IMR-90 (cell line): ENCODE measurements at regions not wholly inside any gene's neighbourhood (a gene's known extent, or its start where the extent isn't known, plus 50 kb on each side); places are given as distances from the start of the nearest gene placed in this dataset.
A peak's percentile ranks its signal among the peaks of the same experiment; 100 is the strongest.

ENCODE experiments used
- ATAC-seq: fragments of 200-7000 bp; cut with Tn5 transposase; 2 replicates; pipeline ENCODE4 v1.9.1; 2020; ENCODE audit warnings: low read depth, mild to moderate bottlenecking, moderate library complexity
- BruUV-seq: library from RNA; stranded (reverse); fragments of 400-500 nt; replicated peaks from 2 replicates; lab custom pipeline; 2021; lab: Mats Ljungman, UMichigan
- CTCF ChIA-PET: fragments of 300-600 bp; formaldehyde crosslinking; extraction: SDS; loops from one replicate; lab custom pipeline; 2021; ENCODE audit warnings: antibody characterized with exemption; lab: Yijun Ruan, JAX
- POLR2A ChIA-PET: fragments of 300-600 bp; sonication (Branson Sonifier 250); formaldehyde crosslinking; loops from one replicate; lab custom pipeline; 2022; ENCODE audit warnings: antibody characterized with exemption; ENCODE audit not compliant: unreplicated experiment; lab: Charles Lee
- DNase-seq: peaks from one replicate; pipeline ENCODE4 v3.0.0; 2013
- H2AFZ ChIP-seq: replicated peaks from 2 replicates; pipeline ENCODE3; 2013; ENCODE audit warnings: low read length, mild to moderate bottlenecking; ENCODE audit not compliant: poor library complexity
- H2AK5ac ChIP-seq: 2 replicates; pipeline ENCODE4 v1.6.1; 2013; ENCODE audit warnings: low read depth, low read length, inconsistent platforms
- H2AK9ac ChIP-seq: replicated peaks from 2 replicates; pipeline ENCODE3; 2013; ENCODE audit warnings: mild to moderate bottlenecking, low read depth, low read length, moderate library complexity; ENCODE audit not compliant: poor library complexity
- H2BK120ac ChIP-seq: 2 replicates; pipeline ENCODE4 v1.6.1; 2013; ENCODE audit warnings: low read depth, low read length, inconsistent platforms
- H2BK15ac ChIP-seq: 3 replicates; pipeline ENCODE4 v1.6.1; 2013; ENCODE audit warnings: low read depth, low read length, inconsistent platforms
- H2BK20ac ChIP-seq: 2 replicates; pipeline ENCODE4 v1.6.1; 2013; ENCODE audit warnings: low read depth, mild to moderate bottlenecking, inconsistent platforms, low read length, moderate library complexity
- H2BK5ac ChIP-seq: 2 replicates; pipeline ENCODE4 v1.6.1; 2013; ENCODE audit warnings: mild to moderate bottlenecking, low read depth, low read length, inconsistent platforms; ENCODE audit not compliant: poor library complexity, severe bottlenecking
- H3K14ac ChIP-seq: replicated peaks from 2 replicates; pipeline ENCODE4 v1.6.1; 2013; ENCODE audit warnings: low read depth, low read length, inconsistent platforms
- H3K18ac ChIP-seq: 2 replicates; pipeline ENCODE4 v1.6.1; 2013; ENCODE audit warnings: low read depth, low read length, control low read depth
- H3K23ac ChIP-seq: 2 replicates; pipeline ENCODE4 v1.6.1; 2013; ENCODE audit warnings: low read depth, low read length, inconsistent platforms
- H3K27ac ChIP-seq: 2 replicates; pipeline ENCODE4 v1.5.1; 2013; ENCODE audit warnings: mild to moderate bottlenecking, control low read depth, low read length; ENCODE audit not compliant: insufficient read depth
- H3K27me3 ChIP-seq: 2 replicates; pipeline ENCODE4 v1.6.1; 2013; ENCODE audit warnings: low read length; ENCODE audit not compliant: control insufficient read depth, insufficient read depth
- H3K36me3 ChIP-seq: 2 replicates; pipeline ENCODE4 v1.6.1; 2013; ENCODE audit warnings: low read length, mixed read lengths; ENCODE audit not compliant: control insufficient read depth, insufficient read depth
- H3K4ac ChIP-seq: 2 replicates; pipeline ENCODE4 v1.6.1; 2013; ENCODE audit warnings: low read depth, low read length, inconsistent platforms
- H3K4me1 ChIP-seq: 2 replicates; pipeline ENCODE4 v1.6.1; 2013; ENCODE audit warnings: low read length, mixed read lengths; ENCODE audit not compliant: control insufficient read depth, insufficient read depth
- H3K4me2 ChIP-seq: 2 replicates; pipeline ENCODE4 v1.6.1; 2013; ENCODE audit warnings: low read depth, mild to moderate bottlenecking, control low read depth, low read length, moderate library complexity
- H3K4me3 ChIP-seq: 2 replicates; pipeline ENCODE4 v1.5.1; 2013; ENCODE audit warnings: low read depth, mild to moderate bottlenecking, control low read depth, low read length, moderate library complexity; ENCODE audit not compliant: insufficient read depth
- H3K56ac ChIP-seq: 2 replicates; pipeline ENCODE4 v1.6.1; 2013; ENCODE audit warnings: low read length, inconsistent platforms; ENCODE audit not compliant: insufficient read depth; ENCODE audit errors: extremely low read depth
- H3K79me1 ChIP-seq, 2 experiments: 2 replicates each; pipeline ENCODE4 v1.6.1; 2013; ENCODE audit warnings: low read length in 2 of 2, inconsistent platforms in 1 of 2, low read depth in 1 of 2
- H3K9ac ChIP-seq: 2 replicates; pipeline ENCODE4 v1.6.1; 2013; ENCODE audit warnings: low read depth, low read length, control low read depth
- H3K9me1 ChIP-seq: 2 replicates; pipeline ENCODE4 v1.6.1; 2013; ENCODE audit warnings: low read length, inconsistent platforms; ENCODE audit not compliant: insufficient read depth
- H3K9me3 ChIP-seq: 2 replicates; pipeline ENCODE4 v1.6.1; 2013; ENCODE audit warnings: low read length; ENCODE audit not compliant: control insufficient read depth, insufficient read depth
- H4K20me1 ChIP-seq: 2 replicates; pipeline ENCODE4 v1.6.1; 2013; ENCODE audit warnings: low read length, inconsistent platforms; ENCODE audit not compliant: insufficient read depth
- H4K5ac ChIP-seq: 2 replicates; pipeline ENCODE4 v1.6.1; 2013; ENCODE audit warnings: mild to moderate bottlenecking, low read depth, low read length, control low read depth
- H4K8ac ChIP-seq, 2 experiments: 2 replicates each; pipeline ENCODE4 v1.6.1; 2013; ENCODE audit warnings: low read depth in 2 of 2, low read length in 2 of 2, control low read depth in 1 of 2, inconsistent platforms in 1 of 2
- H4K91ac ChIP-seq: 2 replicates; pipeline ENCODE4 v1.6.1; 2013; ENCODE audit warnings: low read depth, low read length, inconsistent platforms; ENCODE audit not compliant: insufficient read depth
- MAZ ChIP-seq: IDR thresholded peaks from 2 replicates; pipeline ENCODE4 v1.6.1; 2012; ENCODE audit warnings: low read depth, mild to moderate bottlenecking, low read length, improper control_type of control experiment, moderate library complexity, borderline replicate concordance
- WGBS, 2 experiments: methylation state at CpG; one replicate each; pipeline versions ENCODE4 v1.1.5 to v1.1.7; 2013; ENCODE audit warnings: missing lambda C conversion rate in 2 of 2; ENCODE audit not compliant: insufficient read length in 1 of 2; ENCODE audit errors: extremely low coverage in 2 of 2; 5-methylcytosine and 5-hydroxymethylcytosine counted together
- dilution Hi-C: fragments of 300-500 bp; cut with HindIII; formaldehyde crosslinking; loops from one replicate; pipeline ENCODE4 v1.14.3; 2018; ENCODE audit warnings: low sequenced_read_pairs; ENCODE audit not compliant: unreplicated experiment
- in situ Hi-C: fragments of 300-500 bp; cut with MboI; formaldehyde crosslinking; loops from 3 replicates; pipeline ENCODE4 v1.14.3; 2019; ENCODE audit warnings: low sequenced_read_pairs, inconsistent platforms, mixed read lengths
- intact Hi-C: fragments of 100-400 bp; cut with micrococcal nuclease; formaldehyde crosslinking; loops from 2 replicates; pipeline ENCODE4 v1.10.0; 2022
- TF ChIP-seq, protein P1 (sequence below): fragments of 150-350 bp; IDR thresholded peaks from 2 replicates; pipeline ENCODE4 v1.6.1; 2017; ENCODE audit warnings: mild to moderate bottlenecking, antibody characterized with exemption, low read length, low read depth

- Histone ChIP-seq H2BK5ac (no peak overlapping the region), H3K56ac (no peak overlapping the region), H3K4me1 (no peaks in the 10 kb centered on the region), H3K18ac (no peak overlapping the region), H3K23ac (no peak overlapping the region), H3K9me1 (no peaks in the 10 kb centered on the region), H2AK9ac (no peak overlapping the region), H2BK120ac (no peak overlapping the region), H3K4ac (no peak overlapping the region), H3K79me1 (no peaks in the 10 kb centered on the region), H3K9me3 (no peaks in the 10 kb centered on the region), H3K4me2 (no peak overlapping the region), H2BK15ac (no peak overlapping the region), H2AFZ (no peak overlapping the region), H4K8ac (no peak overlapping the region), H4K91ac (no peak overlapping the region), H4K5ac (no peak overlapping the region), H2BK20ac (no peak overlapping the region), H3K36me3 (no peaks in the 10 kb centered on the region), H3K27me3 (no peaks in the 10 kb centered on the region), H3K14ac (no peak overlapping the region), H3K4me3 (no peak overlapping the region), H3K27ac (no peak overlapping the region), H4K20me1 (no peaks in the 10 kb centered on the region), H2AK5ac (no peak overlapping the region), H3K9ac (no peak overlapping the region)
- no peak for ATAC-seq
- dilution Hi-C loops (no loop called here), in situ Hi-C loops (no loop called here), intact Hi-C loops (no loop called here)
- no peak for TF ChIP-seq MAZ
- TF ChIP-seq, protein P1, sequence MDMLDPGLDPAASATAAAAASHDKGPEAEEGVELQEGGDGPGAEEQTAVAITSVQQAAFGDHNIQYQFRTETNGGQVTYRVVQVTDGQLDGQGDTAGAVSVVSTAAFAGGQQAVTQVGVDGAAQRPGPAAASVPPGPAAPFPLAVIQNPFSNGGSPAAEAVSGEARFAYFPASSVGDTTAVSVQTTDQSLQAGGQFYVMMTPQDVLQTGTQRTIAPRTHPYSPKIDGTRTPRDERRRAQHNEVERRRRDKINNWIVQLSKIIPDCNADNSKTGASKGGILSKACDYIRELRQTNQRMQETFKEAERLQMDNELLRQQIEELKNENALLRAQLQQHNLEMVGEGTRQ = no peak
- peak; percentile 0 for DNase-seq
- BruUV-seq = no TSS peak
- no CpG with 5 or more reads among the region's 3 CpGs for WGBS, 2 experiments
- ChIA-PET CTCF (interaction anchor here (0.7 kb wide), 1 partner anchor 214 kb away, joined by 3 read pairs; no protein-coding TSS in a partner anchor), POLR2A (no interaction called here)
Measured at GRCh38 chr3:162077108-162077507, 580.5 kb downstream of the OTOL1 start.
